HG03460 (cell line): ENCODE measurements at regions not wholly inside any gene's neighbourhood (a gene's known extent, or its start where the extent isn't known, plus 50 kb on each side); places are given as distances from the start of the nearest gene placed in this dataset.

ENCODE experiments used
- ATAC-seq: cut with Tn5 transposase; IDR thresholded peaks from one replicate; pipeline ENCODE4 v1.9.1; 2021; ENCODE audit not compliant: unreplicated experiment

DNA sequence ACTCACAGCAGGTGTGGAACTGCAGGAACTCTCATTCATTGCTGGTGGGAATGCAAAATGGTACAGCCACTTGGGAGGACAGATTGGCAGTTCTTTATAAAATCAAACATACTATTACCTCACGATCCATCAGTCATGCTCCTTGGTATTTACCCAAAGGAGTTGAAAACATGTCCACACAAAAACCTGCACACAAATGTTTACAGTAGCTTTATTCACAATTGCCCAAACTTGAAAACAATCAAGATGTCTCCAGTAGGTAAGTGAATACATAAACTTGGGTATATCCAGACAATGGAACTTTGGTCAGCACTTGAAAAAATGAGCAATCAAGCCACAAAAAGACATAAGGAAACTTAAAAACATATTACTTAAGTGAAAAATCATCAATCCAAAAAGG lies 215.5 kb downstream of the IRX1 start:
- ATAC-seq: no peak

DNA sequence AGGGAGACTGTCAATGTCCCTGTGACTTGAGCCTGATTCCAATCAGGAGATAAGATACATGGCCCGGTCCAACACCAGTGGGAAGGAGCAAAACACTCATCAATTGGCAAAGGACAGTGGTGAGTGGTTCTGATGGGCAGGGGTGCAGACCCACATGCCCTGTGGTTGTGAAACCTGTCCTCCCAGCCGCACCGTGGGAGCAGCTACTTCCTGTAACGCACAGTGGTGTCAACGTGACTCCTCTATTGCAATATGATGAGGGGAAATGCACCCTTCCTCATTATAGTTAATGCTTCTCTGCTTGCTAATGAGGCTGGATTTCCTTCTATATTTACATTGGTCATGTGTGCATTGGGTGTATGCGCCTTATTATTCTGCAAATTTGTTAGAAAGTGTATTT lies 223.0 kb downstream of the IRX1 start:
- ATAC-seq: no peak

DNA sequence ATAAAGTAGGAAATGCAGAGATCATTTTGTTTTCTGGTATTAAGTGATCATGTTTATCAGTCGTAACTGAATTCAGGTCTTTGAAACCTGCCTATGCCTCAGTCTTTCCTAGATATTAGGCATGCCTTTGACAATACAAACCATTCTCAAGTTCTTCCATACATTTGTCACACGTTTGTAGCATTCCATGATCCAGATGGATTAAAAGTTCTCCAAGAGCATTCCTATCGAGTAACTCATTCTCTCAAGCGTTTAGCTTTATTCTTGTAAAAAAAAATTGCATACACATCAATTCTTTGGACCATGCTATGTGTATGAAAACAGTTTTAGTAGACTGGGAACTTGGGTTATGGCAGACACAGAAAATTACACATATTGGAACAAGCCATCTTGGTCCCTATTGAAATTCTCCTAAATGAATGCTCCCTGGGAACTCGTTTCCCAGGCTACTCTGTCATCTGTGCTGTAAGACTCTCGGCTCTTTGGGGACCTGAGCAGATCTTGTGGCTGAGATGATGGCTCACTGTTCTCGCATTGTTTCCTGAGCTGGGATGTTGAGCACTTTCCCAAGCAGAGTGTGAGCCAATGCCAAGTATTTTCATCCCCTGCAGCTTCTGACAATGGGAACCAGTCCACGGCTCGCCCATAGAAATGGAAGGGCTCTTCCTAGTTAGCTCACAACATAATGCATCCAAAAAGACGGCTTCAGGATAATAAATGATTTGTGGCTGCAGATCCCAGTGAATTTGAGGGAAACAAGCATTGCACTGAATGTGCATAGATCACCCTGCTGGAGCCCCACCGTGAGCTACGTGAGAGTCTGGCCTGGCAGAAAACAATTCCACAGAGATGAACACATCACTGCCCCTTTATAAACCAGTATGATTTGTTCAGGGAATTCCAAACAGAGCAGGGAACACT lies 230.2 kb downstream of the IRX1 start:
- no peak for ATAC-seq

DNA sequence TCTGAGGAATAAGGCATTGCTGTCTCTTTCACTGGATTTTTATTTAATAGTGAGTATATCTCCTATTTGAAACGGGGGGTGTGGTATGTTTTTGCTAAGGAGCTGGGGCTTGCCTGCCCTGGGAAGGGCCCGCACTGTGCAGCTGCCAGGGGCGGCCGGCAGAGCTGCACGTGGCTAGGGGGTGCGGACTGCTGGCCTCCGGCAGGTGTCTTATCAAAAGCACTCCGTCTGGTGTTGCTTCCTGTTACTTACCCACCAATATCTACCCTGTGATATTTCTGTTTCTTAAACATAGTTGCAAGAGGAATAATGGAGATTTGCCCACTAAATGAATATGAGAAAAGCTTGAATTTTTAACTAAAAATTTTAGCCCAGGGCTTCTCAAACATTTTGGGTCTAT lies 232.0 kb downstream of the IRX1 start:
- ATAC-seq: no peak

DNA sequence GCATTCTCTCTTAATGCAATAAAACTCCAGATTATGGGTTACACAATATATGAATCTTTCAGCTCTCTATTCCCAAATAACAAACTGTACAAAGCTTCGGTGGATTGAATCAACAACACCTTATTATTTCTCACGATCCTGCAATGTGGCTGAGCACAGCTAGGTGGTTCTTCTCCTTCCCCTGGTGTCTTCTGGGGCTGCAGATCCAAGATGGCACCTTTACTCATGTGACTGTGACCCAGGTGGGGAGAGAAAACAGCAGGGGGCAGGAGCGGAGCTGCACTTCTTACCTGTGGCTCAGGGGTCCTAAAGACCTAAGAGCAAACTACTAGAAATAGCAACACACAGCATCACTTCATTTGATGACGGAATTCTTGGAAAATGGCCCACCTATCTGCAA lies 233.1 kb downstream of the IRX1 start:
- ATAC-seq: no peak

DNA sequence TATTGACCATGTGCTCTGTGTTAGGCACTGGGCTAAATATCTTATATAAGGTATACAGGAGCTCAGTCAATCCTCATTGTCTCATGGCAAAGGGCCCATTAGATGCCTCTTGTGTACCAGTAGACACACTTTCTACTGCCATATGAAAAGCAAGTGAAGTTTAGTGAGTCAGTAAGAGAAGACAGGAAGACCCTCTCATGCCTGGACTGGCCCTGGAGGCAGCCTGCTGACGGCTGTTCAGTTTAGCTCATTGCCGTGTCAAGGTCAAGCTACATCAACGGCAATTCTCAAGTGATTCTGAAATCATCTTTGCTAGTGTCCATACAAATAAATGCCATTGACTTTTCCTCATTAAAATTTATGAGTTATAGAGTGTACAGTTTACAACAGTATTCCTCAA lies 237.9 kb downstream of the IRX1 start:
- no peak for ATAC-seq

DNA sequence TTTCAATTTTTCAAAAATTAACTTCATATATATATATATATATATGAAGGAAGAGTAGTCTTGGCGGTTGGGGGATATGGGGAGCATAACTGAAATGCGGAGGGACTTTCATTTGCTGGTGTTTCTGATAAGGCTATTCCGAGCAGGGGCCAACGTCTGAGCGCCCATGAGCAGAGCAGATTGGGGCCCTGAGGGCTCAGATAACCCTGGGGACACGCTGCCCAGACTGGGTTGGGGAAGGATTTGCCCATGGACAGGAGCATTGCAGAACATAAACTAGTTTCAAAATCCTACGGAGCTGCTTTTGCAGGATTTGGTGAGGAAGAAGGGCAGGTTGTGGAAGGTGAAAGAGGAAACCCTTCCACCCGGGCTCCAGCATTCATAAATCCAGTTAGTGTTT lies 240.2 kb downstream of the IRX1 start:
- no peak for ATAC-seq

DNA sequence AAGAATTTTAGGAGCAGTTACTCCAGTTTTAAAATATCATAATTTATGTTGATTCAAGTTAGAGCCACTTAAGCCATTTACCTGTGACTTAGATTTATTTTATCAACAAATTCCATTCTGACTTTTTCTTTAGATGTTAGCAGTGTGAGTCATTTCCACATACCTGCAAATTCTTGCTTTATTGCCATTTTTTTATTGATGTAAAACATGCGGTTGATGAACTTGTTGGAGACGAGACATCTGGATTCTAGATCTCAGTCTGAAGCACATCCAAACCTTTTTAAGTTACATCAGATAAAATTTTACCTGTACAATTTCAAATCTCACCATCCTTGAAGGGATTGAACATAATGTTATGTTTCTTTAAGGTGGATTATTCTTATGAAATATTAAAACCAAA lies 240.9 kb downstream of the IRX1 start:
- ATAC-seq: no peak

DNA sequence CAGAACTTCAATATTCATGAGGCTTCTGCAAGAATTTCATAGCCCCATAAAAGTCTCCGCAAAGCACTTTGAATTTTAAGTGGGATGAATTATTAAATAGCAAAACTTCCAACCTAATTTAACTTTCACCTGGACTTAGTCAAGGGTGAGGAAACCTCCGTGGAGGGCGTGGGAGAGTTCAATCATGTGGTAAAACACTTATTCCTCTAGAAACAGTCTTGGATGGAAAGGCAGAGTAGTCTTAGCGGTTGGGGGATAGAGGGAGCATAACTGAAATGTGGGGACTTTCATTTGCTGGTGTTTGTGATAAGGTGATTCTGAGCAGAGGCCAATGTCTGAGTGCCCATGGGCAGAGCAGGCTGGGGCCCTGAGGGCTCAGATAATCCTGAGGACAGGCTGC lies 241.9 kb downstream of the IRX1 start:
- ATAC-seq: no peak

DNA sequence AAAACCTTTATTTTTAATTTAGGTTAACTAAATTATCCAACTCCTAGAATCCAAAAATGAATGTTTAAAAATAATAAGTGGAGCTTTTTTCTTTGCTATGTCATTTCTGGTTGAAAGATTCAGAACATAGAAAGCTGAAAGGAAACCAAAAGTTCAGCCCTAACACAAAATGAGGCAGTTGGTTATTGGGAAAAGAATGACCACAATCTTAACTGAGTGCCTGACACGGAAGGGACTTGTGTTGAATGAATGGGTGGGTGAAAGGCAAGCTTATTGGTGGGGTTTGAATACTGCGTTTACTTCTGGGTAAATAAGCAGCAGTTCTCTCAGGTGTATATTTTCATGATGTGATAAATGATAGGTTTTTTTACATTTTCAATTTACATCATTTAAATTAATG lies 243.5 kb downstream of the IRX1 start:
- ATAC-seq: no peak

DNA sequence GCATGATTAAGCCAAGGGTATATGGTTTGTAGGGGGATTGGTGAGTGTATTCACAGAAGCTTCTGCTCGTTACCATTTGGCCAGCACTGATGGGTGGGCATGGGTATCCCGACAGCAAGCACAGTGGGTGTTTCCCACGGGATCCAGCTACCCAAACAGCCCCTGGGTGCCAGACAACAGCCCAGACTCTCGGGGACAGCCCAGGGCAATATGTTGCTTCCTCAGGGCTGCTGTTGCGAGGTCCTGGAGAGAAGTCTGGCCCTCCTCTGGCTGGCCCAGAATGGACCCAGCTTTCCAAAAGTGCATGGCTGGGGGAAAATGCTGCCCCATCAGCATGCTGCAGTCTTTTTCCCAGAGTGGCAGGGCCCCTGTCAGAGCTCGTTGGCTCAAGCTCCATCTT lies 247.0 kb downstream of the IRX1 start:
- ATAC-seq: no peak

DNA sequence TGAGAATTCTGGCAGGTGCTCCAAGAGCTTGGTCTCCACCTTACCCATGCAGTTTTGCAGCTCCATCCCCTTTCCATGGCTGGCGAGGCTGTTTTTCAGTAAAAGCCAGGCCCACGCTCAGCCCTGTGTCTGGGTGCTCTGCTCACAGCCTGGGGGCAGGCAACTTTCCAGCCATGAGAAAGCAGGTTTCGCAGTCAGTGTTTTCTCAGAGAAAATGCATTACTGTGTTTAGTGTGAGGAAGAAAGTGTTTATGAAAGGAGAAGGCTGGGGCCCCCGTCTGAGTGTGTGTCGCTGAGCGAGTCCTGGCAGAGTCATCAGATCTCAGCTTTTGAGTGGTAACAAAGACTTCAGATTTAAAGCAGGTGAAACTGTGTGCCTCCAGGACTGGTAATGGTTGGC lies 248.1 kb downstream of the IRX1 start:
- no peak for ATAC-seq

DNA sequence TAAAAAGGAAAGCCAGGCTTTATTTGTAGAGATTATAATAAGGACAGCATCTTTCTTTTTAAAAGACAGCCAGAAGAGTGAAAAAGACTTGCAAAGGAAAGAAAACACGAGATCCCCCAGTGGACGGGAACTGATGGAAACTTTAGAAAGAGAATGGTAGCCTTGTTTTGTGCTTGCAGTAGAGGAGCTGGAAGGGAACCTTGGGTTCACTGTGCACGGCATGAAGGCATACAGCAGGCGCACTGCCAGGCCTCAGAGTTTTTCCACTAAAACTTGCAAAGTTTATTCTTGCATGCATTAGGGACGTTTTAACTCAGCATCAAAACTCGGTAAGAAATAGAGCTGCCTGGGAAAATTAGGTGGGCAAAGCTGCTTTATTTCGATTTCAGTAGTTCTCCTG lies 248.6 kb downstream of the IRX1 start:
- ATAC-seq: no peak

DNA sequence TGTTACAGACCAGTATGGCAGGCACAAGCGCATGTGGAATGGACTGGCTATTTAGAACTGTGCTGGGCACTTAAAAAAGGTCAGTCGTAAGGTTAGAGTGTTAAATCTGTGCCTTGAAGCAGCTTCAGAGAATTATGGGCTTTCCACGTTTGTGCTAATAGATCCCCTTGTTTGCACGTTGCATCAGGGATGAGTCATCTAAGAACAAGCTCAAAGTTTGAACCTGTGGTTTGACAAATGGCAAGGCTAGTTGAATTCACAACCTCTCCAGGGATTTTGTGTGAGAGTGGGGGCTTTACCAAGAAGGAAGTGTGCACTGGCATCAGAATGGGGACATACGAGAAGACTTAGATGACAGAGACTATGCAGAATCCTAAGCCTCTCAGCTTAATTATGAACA lies 249.6 kb downstream of the IRX1 start:
- ATAC-seq: no peak

DNA sequence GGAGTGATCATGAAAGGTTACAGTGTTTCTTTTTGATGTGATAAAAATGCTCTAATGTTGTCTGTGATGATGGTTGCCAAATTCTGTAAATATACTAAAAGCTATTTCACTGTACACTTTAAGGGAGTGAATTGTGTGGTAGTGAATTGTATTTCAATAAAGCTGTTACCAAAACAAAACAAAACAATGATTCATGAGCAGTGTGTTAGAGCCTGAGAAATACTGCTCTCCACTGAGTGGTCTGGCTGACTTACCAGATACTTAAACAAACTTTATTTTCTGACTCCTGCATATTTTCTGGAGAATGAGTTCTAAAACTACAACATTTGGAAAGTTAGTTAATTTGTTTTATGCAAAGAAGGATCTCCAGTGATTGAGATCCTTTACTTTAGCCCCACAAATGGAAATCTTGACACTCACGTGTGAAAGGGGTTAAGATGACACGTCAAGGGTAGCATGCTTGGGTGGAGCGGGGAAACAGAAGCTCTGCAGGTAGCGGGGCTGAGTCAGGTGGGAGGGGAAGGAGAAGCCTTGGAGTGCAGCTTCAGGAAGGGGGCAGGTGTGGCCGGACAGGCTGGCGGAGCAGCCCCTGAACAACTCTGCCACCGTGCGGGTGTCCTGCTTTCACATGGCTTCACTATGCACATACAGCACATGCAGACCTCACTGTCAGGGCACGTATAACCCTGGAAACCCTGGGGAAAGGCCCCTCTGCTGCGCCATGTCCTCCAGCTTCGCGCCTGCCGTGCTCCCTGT lies 256.7 kb downstream of the IRX1 start:
- no peak for ATAC-seq

DNA sequence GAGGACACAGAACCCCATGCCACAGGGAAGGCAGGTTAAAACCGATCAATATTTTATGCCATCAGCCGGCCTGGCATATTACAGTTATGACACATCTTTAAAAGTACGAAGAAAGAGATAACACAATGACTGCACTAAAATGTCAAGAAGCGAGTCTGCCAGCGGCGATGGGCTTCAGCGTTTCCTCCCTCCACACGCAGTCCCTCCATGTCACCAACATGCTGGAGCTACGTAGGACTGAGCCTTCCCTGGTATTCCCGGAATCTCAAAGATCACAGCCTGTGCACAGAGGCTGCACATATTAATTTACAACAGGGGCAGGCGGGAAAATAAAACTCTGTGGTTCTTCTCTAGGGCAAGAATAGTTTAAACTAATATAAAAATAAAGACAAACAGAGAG lies 257.7 kb downstream of the IRX1 start:
- ATAC-seq: no peak

DNA sequence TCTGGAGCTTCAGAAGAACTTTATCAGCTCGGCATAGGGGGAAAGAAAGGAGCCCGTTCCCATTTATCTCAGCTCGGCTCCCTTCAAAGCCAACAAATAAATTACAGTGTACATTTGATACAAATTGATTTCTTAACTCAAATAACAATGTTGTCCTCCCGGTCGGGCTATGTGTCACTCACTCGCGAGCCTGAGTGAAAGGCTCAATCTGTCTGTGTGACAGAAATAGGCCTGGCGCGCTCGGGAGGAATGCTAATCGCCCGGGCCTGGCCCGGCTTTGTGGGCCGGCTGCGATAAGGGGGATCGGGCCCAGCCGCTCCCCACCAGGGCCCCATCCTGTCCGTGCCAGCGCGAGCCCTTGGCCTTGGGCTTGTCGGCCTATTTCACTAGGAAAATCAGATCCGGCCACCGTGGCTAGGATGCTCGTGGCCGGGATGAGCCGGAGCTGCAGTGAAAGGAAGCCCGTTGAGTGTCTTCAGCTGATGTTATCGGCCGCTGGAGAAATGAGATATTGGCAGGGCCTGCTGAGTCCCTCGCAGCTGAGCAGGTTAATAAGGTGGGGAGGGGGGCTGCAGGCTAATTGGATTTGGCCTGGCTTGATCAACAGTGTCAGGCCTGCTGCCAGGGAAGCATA lies 258.7 kb downstream of the IRX1 start:
- no peak for ATAC-seq

DNA sequence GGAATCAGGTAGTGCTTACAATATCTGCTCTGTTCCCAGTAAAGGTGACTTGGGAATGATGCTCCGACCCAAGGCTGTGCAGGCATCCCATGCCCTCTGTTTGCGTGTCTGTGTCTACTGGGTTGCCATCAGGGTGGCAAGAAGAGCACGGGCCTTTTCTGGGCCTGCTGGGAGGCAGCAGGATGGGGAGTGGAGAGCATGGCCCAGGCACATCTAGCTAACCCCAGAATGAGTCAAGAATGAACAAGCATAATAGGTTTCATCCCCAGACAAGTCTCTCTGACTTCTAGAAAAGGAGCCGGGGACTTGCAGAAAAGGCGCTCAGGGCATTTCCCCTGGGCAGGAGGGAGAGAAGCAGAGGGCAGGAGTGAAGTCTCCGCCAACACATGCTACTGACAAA lies 260.4 kb downstream of the IRX1 start:
- ATAC-seq: no peak

DNA sequence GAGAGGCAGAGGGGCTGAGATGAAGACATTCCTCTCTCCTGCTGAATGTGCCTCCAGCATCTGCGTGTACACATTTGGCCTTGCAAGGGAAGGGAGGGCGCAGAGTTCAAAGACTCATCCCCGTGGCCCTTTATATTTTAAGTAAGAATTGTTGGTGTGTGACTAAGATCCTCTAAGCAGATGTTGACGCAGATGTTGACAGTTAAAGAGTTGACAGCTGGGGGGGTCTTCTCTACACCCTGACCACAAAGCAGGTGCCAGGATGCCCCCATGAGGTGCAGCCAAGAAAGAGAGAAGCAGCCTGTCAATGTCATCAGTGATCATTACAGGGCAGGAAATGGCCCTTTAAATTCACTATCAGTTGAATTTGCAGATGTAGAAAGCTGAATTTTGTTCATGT lies 262.9 kb downstream of the IRX1 start:
- no peak for ATAC-seq

DNA sequence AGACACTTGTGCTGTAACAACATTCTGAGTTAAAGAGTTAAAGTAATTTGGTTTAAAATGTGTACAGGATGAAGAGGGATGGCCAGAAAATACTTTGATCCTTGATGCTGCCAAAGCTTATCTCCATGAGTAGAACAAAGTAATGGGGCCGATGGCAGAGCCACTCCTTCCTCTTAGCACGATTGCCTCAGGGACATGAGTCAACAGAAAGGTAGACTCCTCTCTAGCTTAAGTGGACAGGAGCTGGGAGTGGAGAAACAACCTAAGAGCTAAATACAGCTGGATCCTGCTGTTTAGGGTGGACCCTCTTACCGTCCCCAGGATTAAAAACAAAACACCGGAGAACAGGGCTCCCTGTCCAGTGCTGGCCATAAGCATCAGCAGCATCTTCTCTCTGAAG lies 267.3 kb downstream of the IRX1 start:
- ATAC-seq: no peak

DNA sequence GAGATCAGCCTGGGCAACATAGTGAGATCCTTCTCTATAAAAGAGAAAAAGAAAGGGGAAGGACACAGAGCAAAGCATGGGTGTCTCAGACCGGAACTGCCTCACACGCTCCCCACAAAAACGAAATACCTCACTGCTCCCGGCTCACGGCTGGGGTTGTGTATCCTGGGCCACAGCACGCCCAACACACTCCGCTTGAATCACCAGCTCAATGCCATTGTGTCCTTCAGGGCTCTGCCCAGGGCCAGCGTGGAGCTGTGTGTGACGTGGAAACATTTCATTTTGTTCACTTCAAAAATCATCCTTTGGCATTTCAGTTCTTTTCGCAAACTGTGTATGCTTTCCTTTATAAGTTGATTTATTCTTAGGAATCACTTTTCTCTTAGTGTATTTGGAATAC lies 279.5 kb downstream of the IRX1 start:
- ATAC-seq: no peak

DNA sequence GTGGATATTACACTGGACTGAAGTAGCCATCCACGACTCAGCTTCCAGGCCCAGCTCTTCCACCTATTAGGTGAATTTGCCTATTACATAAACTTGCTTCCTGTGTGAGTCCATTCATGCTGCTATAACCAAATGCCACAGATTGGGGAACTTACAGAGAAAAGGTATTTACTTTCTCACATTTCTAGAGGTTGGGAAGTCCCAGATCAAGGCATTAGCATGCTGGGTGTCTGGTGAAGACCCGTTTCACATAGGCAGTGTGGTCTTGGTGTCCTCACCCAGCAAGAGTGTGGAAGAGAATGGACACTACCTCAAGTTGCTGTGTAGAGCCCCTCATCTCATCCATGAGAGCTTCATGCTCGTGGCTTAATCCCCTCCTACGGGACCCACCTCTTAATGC lies 282.6 kb downstream of the IRX1 start:
- ATAC-seq: no peak
